H9 (cell line): ENCODE measurements at regions not wholly inside any gene's neighbourhood (a gene's known extent, or its start where the extent isn't known, plus 50 kb on each side); places are given as distances from the start of the nearest gene placed in this dataset.

Source experiments
- DNase-seq: peaks from one replicate; pipeline ENCODE4 v3.0.0-alpha.2; 2017
- H2AFZ ChIP-seq: one replicate; pipeline ENCODE4 v1.6.1; 2013; ENCODE audit warnings: mild to moderate bottlenecking, low read length, control low read depth, moderate library complexity
- H2AK5ac ChIP-seq: 2 replicates; pipeline ENCODE4 v1.6.1; 2013; ENCODE audit warnings: low read length, control low read depth, mixed read lengths; ENCODE audit not compliant: insufficient read length
- H2BK120ac ChIP-seq: one replicate; pipeline ENCODE4 v1.6.1; 2013; ENCODE audit warnings: low read depth, mild to moderate bottlenecking, low read length, control low read depth, inconsistent platforms; ENCODE audit not compliant: poor library complexity, severe bottlenecking
- H2BK12ac ChIP-seq: 2 replicates; pipeline ENCODE4 v1.6.1; 2013; ENCODE audit warnings: low read length, control low read depth, mixed read lengths, low read depth; ENCODE audit not compliant: insufficient read length
- H2BK15ac ChIP-seq: 2 replicates; pipeline ENCODE4 v1.6.1; 2013; ENCODE audit warnings: low read depth, low read length, control low read depth
- H2BK20ac ChIP-seq: one replicate; pipeline ENCODE4 v1.6.1; 2013; ENCODE audit warnings: low read depth, mild to moderate bottlenecking, low read length, control low read depth, inconsistent platforms; ENCODE audit not compliant: poor library complexity, severe bottlenecking
- H2BK5ac ChIP-seq: 2 replicates; pipeline ENCODE4 v1.6.1; 2013; ENCODE audit warnings: low read length, control low read depth, mixed read lengths; ENCODE audit not compliant: insufficient read length
- H3K14ac ChIP-seq: 2 replicates; pipeline ENCODE4 v1.6.1; 2013; ENCODE audit warnings: low read length, control low read depth; ENCODE audit not compliant: insufficient read depth
- H3K18ac ChIP-seq: 2 replicates; pipeline ENCODE4 v1.6.1; 2013; ENCODE audit warnings: low read depth, mild to moderate bottlenecking, mixed read lengths, low read length, control low read depth; ENCODE audit not compliant: insufficient read length
- H3K23ac ChIP-seq: 2 replicates; pipeline ENCODE4 v1.6.1; 2013; ENCODE audit warnings: low read length, control low read depth, mixed read lengths, low read depth; ENCODE audit not compliant: insufficient read length
- H3K23me2 ChIP-seq: 2 replicates; pipeline ENCODE4 v1.6.1; 2013; ENCODE audit warnings: low read depth, mild to moderate bottlenecking, mixed read lengths, low read length, control low read depth; ENCODE audit not compliant: insufficient read length, poor library complexity, severe bottlenecking
- H3K27ac ChIP-seq: 2 replicates; pipeline ENCODE4 v1.5.1; 2013; ENCODE audit warnings: low read length, control low read depth, mixed read lengths, low read depth; ENCODE audit not compliant: insufficient read length
- H3K27me3 ChIP-seq: 2 replicates; pipeline ENCODE4 v1.6.1; 2013; ENCODE audit warnings: low read length, control low read depth, inconsistent platforms; ENCODE audit not compliant: insufficient read depth
- H3K4ac ChIP-seq: 2 replicates; pipeline ENCODE4 v1.6.1; 2013; ENCODE audit warnings: low read depth, mild to moderate bottlenecking, control low read depth, inconsistent platforms, low read length, moderate library complexity
- H3K4me1 ChIP-seq: 2 replicates; pipeline ENCODE4 v1.6.1; 2013; ENCODE audit warnings: low read length, control low read depth, inconsistent platforms; ENCODE audit not compliant: insufficient read depth
- H3K4me2 ChIP-seq: 2 replicates; pipeline ENCODE4 v1.6.1; 2013; ENCODE audit warnings: low read length, control low read depth, mixed read lengths; ENCODE audit not compliant: insufficient read length, insufficient read depth
- H3K56ac ChIP-seq: 2 replicates; pipeline ENCODE4 v1.6.1; 2013; ENCODE audit warnings: low read depth, mild to moderate bottlenecking, mixed read lengths, low read length, control low read depth; ENCODE audit not compliant: insufficient read length
- H3K79me1 ChIP-seq: 2 replicates; pipeline ENCODE4 v1.6.1; 2013; ENCODE audit warnings: low read depth, mild to moderate bottlenecking, moderate library complexity, low read length, control low read depth, inconsistent platforms; ENCODE audit not compliant: insufficient read depth, poor library complexity, severe bottlenecking
- H3K79me2 ChIP-seq: 2 replicates; pipeline ENCODE4 v1.6.1; 2013; ENCODE audit warnings: low read length, control low read depth, inconsistent platforms; ENCODE audit not compliant: insufficient read depth
- H3K9ac ChIP-seq: 2 replicates; pipeline ENCODE4 v1.6.1; 2013; ENCODE audit warnings: low read length, control low read depth, mixed read lengths; ENCODE audit not compliant: insufficient read length; ENCODE audit errors: extremely low read depth
- H3K9me3 ChIP-seq: one replicate; pipeline ENCODE4 v1.6.1; 2013; ENCODE audit warnings: low read depth, low read length, inconsistent platforms; ENCODE audit not compliant: control insufficient read depth
- H3T11ph ChIP-seq: one replicate; pipeline ENCODE4 v1.6.1; 2013; ENCODE audit warnings: mild to moderate bottlenecking, low read length, control low read depth, inconsistent platforms
- H4K20me1 ChIP-seq: one replicate; pipeline ENCODE4 v1.6.1; 2013; ENCODE audit not compliant: control insufficient read depth, insufficient read length, insufficient read depth
- H4K5ac ChIP-seq: 2 replicates; pipeline ENCODE4 v1.6.1; 2013; ENCODE audit warnings: low read depth, mild to moderate bottlenecking, mixed read lengths, low read length, control low read depth; ENCODE audit not compliant: insufficient read length
- H4K8ac ChIP-seq: replicated peaks from 2 replicates; pipeline ENCODE4 v1.6.1; 2013; ENCODE audit warnings: low read length, control low read depth, mixed read lengths, low read depth; ENCODE audit not compliant: insufficient read length
- H4K91ac ChIP-seq: 2 replicates; pipeline ENCODE4 v1.6.1; 2013; ENCODE audit warnings: low read depth, mild to moderate bottlenecking, moderate library complexity, mixed read lengths, low read length, control low read depth; ENCODE audit not compliant: insufficient read length
- H3K27ac Mint-ChIP-seq, 3 experiments: 2 replicates in 2 of 3; 3 replicates in 1 of 3; pipeline ENCODE4 v1.8.0; 2020 to 2021; ENCODE audit warnings: mixed read lengths in 3 of 3, mild to moderate bottlenecking in 1 of 3, moderate library complexity in 1 of 3
- H3K27me3 Mint-ChIP-seq: 2 replicates; pipeline ENCODE4 v1.8.0; 2021; ENCODE audit warnings: low read depth, mild to moderate bottlenecking, moderate library complexity, mixed read lengths
- H3K36me3 Mint-ChIP-seq, 3 experiments: 2 replicates in 2 of 3; 3 replicates in 1 of 3; pipeline ENCODE4 v1.8.0; 2020 to 2021; ENCODE audit warnings: low read depth in 3 of 3, mixed read lengths in 3 of 3; ENCODE audit not compliant: insufficient read depth in 1 of 3
- H3K4me1 Mint-ChIP-seq, 2 experiments: 2 replicates each; pipeline ENCODE4 v1.8.0; 2020; ENCODE audit warnings: mixed read lengths in 2 of 2
- H3K4me3 Mint-ChIP-seq, 2 experiments: 2 replicates in 1 of 2; 3 replicates in 1 of 2; pipeline ENCODE4 v1.8.0; 2020 to 2021; ENCODE audit warnings: mild to moderate bottlenecking in 2 of 2, mixed read lengths in 2 of 2, moderate library complexity in 1 of 2
- H3K9me3 Mint-ChIP-seq, 2 experiments: 2 replicates in 1 of 2; 3 replicates in 1 of 2; pipeline ENCODE4 v1.8.0; 2020; ENCODE audit warnings: mild to moderate bottlenecking in 2 of 2, mixed read lengths in 2 of 2, moderate library complexity in 1 of 2
- WGBS: extraction: QIAGEN DNeasy Blood & Tissue Kit; methylation state at CpG from one replicate; pipeline ENCODE4 v1.1.7; 2013; ENCODE audit warnings: missing lambda C conversion rate, low lambda C conversion rate, mixed read lengths; ENCODE audit not compliant: insufficient read length; ENCODE audit errors: extremely low coverage; 5-methylcytosine and 5-hydroxymethylcytosine counted together
- TF ChIP-seq, protein P1 (sequence below): fragments of 200-600 bp; sonication (generic); conservative IDR thresholded peaks from 3 replicates; pipeline ENCODE4 v1.8.0; 2021; ENCODE audit warnings: antibody characterized with exemption, mild to moderate bottlenecking

DNA sequence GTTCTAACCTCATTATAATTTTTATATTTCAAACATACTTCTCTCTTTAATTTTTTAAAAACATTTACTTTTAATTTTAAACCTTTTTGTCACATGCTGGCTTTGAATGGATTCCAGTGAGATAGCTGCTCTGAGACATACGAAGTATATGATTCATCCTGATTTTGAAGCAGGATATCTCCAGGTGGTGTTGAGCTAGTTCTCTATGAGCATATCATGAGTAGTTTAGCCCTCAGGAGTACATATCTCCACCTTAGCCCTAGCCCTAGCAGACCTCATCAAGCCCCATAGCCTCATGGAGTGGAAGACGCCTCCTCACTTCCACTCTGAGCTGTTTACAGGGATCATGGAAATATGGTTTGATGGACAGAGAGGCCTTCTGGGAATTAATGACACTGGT, 183.2 kb upstream of the C21orf91 start:
- TF ChIP-seq, protein P1, sequence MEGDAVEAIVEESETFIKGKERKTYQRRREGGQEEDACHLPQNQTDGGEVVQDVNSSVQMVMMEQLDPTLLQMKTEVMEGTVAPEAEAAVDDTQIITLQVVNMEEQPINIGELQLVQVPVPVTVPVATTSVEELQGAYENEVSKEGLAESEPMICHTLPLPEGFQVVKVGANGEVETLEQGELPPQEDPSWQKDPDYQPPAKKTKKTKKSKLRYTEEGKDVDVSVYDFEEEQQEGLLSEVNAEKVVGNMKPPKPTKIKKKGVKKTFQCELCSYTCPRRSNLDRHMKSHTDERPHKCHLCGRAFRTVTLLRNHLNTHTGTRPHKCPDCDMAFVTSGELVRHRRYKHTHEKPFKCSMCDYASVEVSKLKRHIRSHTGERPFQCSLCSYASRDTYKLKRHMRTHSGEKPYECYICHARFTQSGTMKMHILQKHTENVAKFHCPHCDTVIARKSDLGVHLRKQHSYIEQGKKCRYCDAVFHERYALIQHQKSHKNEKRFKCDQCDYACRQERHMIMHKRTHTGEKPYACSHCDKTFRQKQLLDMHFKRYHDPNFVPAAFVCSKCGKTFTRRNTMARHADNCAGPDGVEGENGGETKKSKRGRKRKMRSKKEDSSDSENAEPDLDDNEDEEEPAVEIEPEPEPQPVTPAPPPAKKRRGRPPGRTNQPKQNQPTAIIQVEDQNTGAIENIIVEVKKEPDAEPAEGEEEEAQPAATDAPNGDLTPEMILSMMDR: no peak
- Histone ChIP-seq H2BK120ac (no peak overlapping the region), H2AFZ (no peak overlapping the region), H3K9ac (no peak overlapping the region), H2BK15ac (no peak overlapping the region), H3T11ph (no peak overlapping the region), H3K27ac (no peak overlapping the region), H2BK12ac (no peak overlapping the region), H3K23me2 (no peaks in the 10 kb centered on the region), H3K18ac (no peak overlapping the region), H2AK5ac (no peak overlapping the region), H4K91ac (no peak overlapping the region), H2BK20ac (no peak overlapping the region), H3K56ac (no peak overlapping the region), H4K8ac (no peak overlapping the region), H3K23ac (no peak overlapping the region), H3K4me2 (no peak overlapping the region), H3K79me1 (no peaks in the 10 kb centered on the region), H3K9me3 (peaks cover 2% of the 10 kb centered on the region), H3K27me3 (no peaks in the 10 kb centered on the region; the same call in 1 of the 2 replicates), H4K5ac (no peak overlapping the region), H2BK5ac (no peak overlapping the region), H3K14ac (no peak overlapping the region), H3K79me2 (no peaks in the 10 kb centered on the region), H3K4me1 (no peaks in the 10 kb centered on the region), H3K4ac (no peak overlapping the region), H4K20me1 (no peaks in the 10 kb centered on the region)
- Mint-ChIP-seq H3K9me3 (peaks cover 18 to 24% of the 10 kb centered on the region in 2 experiments), H3K27me3 (no peaks in the 10 kb centered on the region), H3K36me3 (peaks cover 18 to 23% (median 23%) of the 10 kb centered on the region in 3 experiments), H3K4me1 (peaks cover 11 to 13% of the 10 kb centered on the region in 2 experiments), H3K4me3 (no peak overlapping the region), H3K27ac (no peak overlapping the region)
- no CpG with 5 or more reads among the region's 2 CpGs for WGBS
- DNase-seq: no peak
